NCI-H82 treated with DMSO at 0.1 percent for 48 hours (cell line): ENCODE measurements at regions not wholly inside any gene's neighbourhood (a gene's known extent, or its start where the extent isn't known, plus 50 kb on each side); places are given as distances from the start of the nearest gene placed in this dataset.
"Not testable (repeated sequence)": the region's sequence is repeated elsewhere in the genome, so short reads cannot be mapped to it uniquely, and the experiment has no call there.

Experiments
- DNase-seq: peaks from one replicate; lab custom pipeline; 2025; ENCODE audit not compliant: unreplicated experiment; lab: John Stamatoyannopoulos, UW

DNA sequence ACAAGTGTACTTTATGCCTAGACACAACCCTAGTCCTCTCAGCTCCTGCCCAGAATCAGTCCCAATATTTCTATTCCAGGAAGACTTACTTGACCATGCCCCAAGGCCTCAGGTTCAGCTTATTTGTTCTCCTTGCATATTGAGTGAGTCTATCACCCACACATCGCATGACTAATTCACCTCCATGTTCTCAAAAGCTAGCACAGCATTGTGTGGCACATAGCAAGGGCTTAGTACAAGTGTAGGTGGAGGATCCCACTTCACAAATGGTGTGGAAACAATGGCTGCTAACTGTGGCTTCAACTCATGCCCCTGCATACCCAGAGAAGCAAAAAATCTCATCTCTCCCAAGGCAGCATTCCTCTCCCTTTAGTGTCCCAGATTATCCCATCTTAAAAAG is 602.6 kb upstream of the API5 start:
- DNase-seq, result no peak

DNA sequence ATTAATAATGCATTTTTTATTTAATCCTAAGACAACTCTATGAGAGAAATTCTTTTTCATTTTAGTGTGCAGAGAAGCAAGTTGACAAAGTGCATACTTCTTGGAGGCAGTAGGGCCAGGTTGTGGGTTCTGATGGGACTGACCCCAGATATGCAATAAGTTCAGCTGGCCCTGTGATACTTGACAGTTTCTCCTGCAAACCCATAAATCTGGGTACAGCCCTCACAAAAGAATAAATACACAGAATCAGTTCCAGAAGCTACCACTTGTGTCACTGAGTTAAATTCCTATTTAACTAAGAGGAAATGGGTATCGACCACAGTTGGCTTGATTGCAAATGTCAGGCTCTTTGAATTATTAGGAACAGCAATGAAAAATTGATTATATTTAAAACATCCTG is 598.5 kb upstream of the API5 start:
- DNase-seq, result no peak

DNA sequence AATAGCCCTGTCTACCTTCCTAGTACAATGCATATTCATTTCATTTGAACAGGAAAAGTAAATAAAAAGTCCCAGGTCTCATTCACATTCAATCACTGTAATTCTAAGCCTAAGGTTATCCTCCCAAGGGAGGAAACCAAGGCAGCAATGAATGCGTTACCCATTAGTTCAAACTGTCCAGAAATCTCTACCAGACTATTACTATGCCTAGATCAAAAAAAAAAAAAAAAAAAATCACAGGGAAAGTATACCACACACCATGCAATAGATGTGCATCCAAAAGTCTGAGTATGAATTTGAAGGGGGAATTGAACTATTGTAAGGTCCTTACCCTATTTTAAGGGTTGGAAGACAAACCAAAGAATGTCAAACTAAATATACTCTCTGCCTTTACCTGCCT is 598.0 kb upstream of the API5 start:
- DNase-seq, result no peak

DNA sequence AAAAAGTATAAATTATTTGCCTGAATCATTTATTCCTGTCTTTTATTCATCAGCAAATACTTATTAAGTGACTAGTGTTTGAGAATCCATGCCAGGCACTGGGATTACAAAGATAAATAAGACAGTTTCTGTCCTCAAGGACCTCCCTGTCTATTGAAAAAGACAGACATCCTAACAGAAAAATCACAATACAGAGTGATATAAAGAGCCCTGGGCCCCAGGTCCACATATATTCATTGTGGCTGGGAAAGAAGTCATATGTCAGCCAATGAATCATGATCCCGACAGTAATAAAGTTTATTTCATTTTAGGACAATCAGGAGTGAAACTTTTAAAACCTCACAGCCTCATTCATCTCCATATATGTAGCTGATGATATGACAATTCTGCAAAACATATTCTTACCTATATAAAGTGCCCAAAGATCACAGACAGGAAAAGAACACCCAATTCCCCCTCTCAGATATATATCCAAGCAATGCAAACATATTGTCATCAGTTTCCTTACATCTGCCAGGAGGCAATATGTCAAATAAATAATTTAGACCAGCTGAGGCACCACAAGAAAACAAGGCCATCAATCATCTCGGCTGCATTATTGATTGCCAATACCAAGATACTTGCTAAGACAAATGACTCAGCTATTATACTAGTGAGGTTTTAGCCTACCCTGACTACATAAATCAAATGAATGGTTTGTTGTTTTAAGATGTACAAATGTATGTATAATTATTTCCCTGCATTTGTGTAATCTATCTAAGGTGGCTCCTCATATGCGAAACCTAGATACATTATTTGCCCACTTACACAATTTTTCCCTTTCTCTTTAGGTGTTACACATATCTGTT is 590.9 kb upstream of the API5 start:
- no peak for DNase-seq

DNA sequence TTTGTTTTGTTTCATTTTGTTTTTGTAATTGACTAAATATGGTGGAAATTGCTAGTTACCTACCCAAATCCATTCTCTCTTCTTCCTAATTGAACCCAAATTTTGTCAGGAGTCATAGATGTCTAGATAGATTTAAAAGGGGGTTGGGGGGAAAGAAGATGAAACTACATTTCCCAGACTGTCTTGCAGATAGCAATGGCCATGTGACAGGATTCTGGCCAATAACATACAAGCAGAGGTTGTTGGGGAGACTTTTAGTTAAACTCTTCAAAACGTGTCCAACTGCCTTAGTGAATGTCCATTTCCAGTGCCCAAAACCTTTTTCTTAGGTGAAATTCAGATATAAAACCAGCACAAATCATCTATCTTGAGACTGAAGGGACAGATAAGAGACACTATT is 583.9 kb upstream of the API5 start:
- no peak for DNase-seq

DNA sequence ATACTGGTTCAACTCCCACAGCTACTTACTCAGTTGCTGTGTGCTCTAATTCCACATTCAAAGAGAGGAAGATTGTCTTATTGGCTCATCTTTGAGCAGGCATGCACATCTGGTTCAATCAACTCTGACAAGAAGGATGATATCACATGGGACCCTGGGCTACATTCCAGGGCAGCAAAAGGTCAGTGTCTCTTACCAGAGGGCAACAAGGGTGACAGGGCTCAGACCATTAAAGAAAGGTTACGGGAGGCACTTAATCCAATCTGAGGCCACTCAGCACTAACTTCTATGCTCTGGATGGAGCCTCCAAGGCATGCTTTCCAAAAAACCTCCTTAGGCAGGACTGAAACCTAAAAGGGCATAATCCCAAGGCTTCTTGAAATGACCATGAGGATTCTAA is 549.4 kb upstream of the API5 start:
- no peak for DNase-seq

DNA sequence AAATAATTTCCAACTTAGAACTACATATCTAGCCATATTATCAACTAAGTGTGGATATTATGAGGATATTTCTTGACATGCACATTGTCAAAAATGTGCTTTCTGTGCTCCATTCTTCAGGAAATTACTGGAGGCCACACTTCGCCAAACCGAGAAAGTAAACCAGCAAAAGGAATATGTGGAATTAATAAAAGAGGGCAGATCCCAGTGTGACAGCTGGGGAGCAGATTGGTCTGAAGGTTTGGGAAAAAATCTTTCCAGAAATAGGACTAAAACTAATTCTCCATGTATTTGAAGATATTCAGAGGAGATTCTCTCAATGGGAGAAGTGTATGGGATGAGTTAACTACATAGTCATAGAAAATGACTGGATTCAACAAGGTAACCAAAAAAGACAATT is 546.9 kb upstream of the API5 start:
- DNase-seq, result no peak

DNA sequence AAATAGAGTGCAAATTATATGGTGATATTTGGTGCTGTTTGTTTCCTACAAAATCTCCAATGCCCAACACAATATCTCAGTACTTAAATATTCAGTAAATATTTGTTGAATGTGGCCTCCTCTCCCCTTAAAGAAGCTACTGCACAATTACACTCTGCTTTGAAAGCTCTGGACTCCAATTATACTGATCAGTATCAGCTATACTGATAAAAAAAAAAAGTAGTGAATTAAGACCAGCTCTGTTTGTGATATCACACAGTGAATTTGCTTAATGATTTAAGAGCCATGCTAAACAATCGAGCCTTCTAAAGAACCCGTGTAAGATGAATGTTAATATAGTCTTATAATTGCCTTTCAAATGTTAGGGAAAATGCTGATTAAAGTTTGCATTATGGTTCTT is 543.2 kb upstream of the API5 start:
- no peak for DNase-seq

DNA sequence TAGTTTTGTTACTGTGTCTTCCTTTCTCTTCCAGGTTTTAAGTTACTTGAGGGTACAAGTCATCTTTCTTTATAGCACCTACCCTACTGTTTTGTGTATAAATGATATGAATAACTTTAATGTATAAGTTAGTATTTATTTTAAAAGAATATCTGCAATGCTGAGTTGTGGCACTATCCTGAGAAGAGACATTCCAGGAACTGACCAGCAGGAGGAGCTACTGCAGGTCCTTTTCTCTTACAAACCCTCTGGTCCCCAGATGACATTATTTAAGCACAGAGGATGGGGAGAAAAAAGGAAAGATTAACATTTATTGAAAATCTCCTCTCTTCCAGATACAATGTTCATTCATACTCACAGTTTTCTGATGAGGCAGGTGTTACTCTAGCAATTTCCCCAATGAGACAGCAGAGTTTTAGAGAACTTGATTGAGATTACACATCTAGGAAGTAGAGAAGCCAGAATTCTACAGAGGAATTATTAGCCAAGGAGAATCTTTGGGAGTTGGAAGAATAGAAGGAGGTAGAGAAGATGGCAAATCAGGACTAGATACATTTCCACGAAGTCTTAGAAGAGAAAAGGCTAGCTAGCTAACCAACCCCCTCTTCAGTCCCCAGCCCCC is 541.2 kb upstream of the API5 start:
- peak; percentile 1 for DNase-seq

DNA sequence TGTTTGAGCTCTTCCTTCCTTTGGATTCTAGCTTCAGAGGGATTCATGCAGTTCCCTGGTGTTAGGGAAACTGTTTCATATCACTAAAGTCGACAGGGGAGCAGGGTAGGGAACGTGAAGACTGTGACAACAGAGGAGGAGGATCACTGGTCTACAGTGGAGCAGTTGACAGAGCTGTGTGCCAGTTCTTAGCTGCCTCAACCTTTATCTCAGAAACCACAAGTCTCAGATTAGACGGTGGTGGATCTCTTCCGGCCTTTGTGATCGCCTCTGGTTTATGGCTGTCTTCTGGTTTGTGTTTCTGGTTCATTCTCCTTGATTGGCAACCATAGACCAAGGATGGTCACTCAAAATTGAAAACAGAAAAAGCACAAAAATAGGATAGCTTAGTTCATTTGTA is 538.9 kb upstream of the API5 start:
- DNase-seq, result no peak

DNA sequence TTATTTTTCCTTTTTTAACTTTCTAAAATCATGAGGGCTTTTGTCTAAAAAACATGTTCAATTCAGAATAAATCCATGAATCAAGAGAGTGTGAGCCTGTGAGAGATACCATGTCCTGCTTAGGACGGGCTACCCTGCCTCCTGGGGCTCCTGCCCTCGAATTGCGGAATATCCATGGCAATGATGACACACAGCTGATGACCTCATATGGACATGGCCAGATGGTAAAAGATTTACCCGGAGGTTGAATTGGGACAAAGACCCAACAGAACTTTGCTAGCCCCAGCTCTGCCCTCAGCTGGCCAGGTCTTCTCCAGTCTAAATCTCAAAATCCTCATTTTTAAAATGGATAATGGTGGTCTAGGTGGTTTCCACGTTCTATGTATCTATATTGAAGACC is 538.1 kb upstream of the API5 start:
- no peak for DNase-seq

DNA sequence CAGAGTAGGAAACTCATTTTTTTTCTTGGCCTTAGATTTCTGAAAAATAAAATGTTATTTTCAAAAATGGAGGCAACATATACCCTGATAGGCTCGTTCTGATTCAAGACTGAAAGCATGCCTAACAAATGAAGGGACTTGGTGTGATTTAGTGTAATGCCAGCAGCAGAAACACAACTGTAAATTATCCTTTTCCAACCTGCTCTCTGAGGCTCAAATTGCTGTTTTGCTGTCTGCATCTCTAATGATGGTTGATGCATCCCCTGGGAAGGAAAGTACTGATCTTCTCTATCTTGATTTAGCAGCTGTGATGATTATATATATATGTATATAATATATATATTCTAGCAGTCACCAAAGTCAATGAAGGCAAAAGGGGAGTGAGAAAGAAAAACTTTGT is 537.2 kb upstream of the API5 start:
- DNase-seq, result no peak

DNA sequence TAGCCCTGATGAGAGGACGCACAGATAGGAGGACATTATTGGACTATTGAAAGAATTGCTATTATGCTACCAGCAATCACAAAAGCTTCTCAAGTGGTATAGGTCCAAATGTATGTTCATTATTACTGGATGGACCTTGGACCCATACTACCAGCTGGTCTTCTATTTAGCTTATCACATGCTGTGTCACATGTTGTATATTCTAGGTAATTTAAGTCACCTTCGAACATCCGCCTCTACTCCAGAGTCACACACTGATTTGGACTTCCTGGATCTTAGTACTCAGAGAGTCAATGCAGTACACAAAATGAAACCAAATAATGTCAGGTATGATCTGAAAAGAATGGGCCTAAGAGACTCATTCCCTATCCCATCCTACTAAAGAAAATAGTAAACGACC is 534.0 kb upstream of the API5 start:
- no peak for DNase-seq

DNA sequence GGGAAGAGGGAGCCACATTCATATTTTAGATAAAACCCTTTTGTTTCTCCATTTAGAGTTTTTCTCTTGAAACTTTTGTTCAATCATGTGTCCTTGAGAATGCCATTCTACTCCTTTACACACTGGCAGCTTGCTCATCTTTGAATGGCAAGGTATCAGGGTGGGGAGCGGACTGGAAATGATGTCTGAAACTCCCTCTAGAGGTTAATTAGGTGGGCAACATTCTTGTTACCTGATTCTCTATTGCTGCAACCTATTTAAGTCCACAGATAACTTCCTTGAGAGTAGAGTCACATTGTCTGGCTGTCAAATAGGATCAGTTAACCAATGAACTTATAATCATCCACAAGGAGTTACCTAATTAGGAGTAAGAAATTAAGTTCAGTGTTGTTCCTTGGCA is 533.6 kb upstream of the API5 start:
- peak; percentile 0 for DNase-seq

DNA sequence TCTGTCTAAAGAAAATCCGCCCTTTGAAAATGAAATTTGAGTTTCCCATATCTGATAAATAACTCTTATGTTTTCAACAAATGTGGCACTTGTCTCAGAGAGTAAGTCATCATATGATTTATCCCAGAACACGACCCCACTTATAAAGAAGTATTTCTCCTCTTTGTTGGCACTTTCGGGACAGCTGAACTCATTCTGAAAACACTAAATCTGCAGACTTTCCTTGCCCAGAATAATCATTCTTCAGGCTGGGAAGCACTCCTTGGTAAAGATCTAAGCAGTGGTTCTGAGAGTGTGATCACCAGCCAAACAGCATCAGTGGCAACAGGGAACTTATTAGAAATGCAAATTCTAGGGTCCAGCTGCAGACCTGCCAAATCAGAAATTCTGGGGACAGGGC is 532.2 kb upstream of the API5 start:
- no peak for DNase-seq

DNA sequence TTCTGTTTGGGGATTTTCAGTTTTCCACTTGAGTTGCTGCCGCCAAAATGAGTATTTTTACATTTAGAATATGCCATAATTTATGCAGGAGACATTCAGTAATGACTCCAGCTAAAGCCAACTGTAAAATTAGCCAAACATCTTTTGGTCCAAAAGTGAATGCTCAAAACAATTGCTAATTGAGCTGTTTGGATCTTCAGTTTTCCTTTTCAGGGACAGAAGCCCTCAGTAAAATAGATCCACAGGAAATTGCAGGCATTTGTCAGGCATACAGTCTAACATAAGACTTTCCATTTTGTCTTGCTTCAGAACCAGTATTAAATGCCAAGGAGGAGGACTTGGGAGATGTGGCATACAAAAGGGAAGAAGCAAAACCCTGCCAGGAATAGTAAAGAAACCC is 524.8 kb upstream of the API5 start:
- no peak for DNase-seq

DNA sequence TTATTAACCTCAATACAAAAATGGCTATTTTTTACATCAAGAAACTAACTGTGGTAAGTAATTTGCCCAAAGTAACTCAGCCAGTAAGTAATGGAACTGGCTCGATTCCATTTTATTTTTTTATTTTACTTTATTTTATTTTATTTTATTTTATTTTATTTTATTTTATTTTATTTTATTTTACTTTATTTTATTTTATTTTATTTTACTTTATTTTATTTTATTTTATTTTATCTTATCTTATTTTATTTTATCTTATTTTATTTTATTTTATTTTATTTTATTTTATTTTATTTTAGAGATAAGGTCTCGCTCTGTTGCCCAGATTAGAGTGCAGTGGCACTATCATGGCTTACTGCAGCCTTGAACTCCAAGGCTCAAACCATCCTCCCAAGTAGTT is 516.3 kb upstream of the API5 start:
- DNase-seq, result not testable (repeated sequence)

DNA sequence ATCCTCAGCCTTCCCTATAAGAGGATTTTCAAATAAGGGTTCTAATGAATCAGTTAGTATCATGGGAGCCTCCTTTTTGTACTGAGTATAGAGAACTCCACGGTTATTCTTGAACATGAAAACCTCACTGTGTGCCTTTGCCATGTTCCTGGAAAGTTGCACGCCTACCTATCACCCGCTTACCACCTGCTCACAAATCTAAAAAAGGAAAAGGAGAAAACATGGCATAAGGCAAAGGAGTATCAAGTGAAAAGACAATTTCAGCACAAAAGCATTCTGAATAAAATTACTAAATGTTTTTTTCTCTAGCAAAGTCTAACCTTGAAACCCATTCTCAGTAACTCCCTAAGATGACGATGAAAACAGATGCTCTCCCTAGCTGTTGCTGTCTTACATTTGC is 511.8 kb upstream of the API5 start:
- no peak for DNase-seq

DNA sequence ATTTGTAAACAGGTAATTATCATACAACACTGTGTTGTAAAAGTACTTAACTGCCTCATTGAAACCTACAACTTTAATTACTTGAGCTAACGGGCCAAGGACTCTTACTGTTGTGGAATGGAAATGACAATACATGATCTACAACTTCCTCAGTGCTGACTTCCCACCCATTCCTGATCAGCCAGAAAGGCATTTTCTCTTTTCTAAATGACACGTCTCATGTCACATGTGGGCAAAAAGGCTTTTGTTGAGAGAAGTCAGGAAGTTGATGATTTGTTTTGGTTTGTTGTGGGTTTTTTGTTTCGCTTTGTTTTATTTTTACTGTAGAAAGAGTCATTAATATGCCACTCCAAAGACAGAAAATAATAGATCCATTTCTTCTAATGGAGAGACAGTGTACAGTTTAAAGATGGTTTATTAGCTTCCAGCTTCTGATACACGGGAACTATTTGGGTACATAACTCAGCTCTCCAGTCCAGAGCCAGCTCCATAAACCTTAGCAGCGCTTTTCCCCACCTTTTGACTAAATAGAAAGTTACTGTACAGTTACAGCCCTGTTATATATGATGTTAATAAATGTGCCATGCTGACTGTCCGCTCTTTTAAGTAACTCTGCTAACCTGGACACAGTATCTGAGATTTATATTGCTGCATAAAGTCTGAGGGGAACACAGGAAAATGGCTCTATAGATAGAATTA is 509.4 kb upstream of the API5 start:
- no peak for DNase-seq

DNA sequence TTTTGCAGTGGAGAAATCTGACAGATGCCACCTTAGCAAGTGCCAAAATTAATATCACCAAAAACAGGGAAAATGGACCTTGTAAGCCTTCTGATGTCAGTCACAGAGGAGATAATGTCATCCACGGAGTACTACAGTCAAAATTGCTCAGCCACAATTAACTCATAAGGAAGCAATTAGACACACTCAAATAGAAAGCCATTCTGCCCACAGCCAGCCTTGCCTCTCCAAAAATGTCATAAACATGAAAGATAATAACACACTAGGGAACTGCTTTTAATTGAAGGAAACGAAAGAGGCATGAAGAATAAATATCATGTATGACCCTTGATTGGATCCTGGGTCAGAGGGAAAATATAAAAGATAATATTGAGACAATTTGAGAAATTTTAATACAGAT is 505.6 kb upstream of the API5 start:
- DNase-seq, result no peak

DNA sequence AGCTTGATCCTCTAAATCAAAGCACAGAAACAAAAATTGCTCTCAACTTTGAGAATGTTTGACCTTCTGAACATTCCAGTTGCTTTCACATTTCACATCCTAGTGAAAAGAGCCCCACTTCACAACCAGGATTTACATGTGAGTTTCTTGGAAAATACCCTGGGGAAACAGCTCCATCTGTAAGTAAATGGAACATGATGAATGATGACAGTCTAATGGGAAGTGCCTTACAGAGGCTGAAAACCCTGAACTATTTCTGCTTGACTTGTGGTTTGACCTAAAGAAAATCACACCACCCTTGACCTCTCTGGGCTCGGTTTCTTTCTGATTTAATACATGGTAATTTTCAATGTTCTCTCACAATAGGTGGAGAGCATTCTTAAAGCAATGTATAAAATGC is 499.4 kb upstream of the API5 start:
- no peak for DNase-seq

DNA sequence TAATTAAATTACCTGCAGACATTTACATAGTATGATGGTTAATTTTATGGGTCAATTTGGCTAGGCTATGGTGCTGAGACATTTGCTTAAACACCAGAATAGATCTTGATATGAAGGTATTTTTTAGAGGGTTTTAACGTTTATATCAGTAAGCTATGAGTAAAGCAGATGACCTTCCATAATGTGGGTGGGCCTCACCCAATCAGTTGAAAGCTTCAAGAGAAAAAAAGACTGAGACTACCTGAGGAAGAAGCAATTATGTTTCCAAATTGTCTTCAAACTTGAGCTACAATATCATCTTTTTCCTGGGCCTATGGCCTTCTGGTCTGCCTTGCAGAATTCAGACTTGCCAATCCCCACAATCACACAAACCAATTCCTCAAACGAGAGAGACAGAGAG is 498.8 kb upstream of the API5 start:
- no peak for DNase-seq
